ENCODE measurements at regions not wholly inside any gene's neighbourhood (a gene's known extent, or its start where the extent isn't known, plus 50 kb on each side); places are given as distances from the start of the nearest gene placed in this dataset.

DNA sequence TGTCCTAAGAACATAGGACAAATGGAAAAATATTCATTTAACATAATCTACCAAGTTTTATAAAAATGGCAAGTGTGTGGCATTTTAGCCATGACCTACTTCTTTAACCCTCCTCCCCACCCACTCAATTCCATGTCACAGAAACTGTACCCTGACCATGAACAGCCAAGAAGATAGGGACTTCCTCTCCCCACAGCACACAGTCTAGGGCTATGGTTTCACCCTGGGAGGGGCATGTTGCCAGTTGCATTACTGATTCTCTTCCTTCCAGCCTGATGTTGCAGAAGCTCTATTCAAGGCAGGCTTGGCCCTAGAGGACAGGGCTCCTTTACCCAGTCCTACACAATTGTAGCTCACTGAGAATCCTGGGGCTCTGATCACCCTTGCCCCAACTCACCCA lies 153.6 kb upstream of the KLF7 start:
- Histone ChIP-seq H2AFZ (ENCODE audit: low read depth, low read length, severe bottlenecking) (no peak overlapping the region), H4K20me1 (ENCODE audit: low read depth, low read length) (no peaks in the 10 kb centered on the region), H3K79me2 (ENCODE audit: insufficient read depth, low read length) (no peaks in the 10 kb centered on the region), H3K36me3 (ENCODE audit: low read length) (no peaks in the 10 kb centered on the region), H3F3A (ENCODE audit: insufficient read depth) (no peaks in the 10 kb centered on the region), H3K9me2 (replicated peaks; ENCODE audit: insufficient read depth, low read length) (no peaks in the 10 kb centered on the region), H3K4me3 (ENCODE audit: insufficient read depth, low read length, poor library complexity, severe bottlenecking) (no peak overlapping the region), H3K4me2 (ENCODE audit: low read depth, low read length, poor library complexity, severe bottlenecking) (no peak overlapping the region), H3K9ac (ENCODE audit: low read length) (no peak overlapping the region), H3K27me3 (ENCODE audit: low read length) (no peaks in the 10 kb centered on the region), H3K27ac (ENCODE audit: low read depth, low read length) (no peak overlapping the region), H3K9me3 (ENCODE audit: insufficient read depth, low read length) (no peaks in the 10 kb centered on the region)
- TF ChIP-seq EZH2phosphoT487 (conservative IDR thresholded peaks at IDR 0.05; ENCODE audit: low read length), result no peak
- TF ChIP-seq, protein P1, sequence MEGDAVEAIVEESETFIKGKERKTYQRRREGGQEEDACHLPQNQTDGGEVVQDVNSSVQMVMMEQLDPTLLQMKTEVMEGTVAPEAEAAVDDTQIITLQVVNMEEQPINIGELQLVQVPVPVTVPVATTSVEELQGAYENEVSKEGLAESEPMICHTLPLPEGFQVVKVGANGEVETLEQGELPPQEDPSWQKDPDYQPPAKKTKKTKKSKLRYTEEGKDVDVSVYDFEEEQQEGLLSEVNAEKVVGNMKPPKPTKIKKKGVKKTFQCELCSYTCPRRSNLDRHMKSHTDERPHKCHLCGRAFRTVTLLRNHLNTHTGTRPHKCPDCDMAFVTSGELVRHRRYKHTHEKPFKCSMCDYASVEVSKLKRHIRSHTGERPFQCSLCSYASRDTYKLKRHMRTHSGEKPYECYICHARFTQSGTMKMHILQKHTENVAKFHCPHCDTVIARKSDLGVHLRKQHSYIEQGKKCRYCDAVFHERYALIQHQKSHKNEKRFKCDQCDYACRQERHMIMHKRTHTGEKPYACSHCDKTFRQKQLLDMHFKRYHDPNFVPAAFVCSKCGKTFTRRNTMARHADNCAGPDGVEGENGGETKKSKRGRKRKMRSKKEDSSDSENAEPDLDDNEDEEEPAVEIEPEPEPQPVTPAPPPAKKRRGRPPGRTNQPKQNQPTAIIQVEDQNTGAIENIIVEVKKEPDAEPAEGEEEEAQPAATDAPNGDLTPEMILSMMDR (IDR thresholded peaks at IDR 0.05; ENCODE audit: insufficient read depth, low read length, poor library complexity, severe bottlenecking), result no peak

DNA sequence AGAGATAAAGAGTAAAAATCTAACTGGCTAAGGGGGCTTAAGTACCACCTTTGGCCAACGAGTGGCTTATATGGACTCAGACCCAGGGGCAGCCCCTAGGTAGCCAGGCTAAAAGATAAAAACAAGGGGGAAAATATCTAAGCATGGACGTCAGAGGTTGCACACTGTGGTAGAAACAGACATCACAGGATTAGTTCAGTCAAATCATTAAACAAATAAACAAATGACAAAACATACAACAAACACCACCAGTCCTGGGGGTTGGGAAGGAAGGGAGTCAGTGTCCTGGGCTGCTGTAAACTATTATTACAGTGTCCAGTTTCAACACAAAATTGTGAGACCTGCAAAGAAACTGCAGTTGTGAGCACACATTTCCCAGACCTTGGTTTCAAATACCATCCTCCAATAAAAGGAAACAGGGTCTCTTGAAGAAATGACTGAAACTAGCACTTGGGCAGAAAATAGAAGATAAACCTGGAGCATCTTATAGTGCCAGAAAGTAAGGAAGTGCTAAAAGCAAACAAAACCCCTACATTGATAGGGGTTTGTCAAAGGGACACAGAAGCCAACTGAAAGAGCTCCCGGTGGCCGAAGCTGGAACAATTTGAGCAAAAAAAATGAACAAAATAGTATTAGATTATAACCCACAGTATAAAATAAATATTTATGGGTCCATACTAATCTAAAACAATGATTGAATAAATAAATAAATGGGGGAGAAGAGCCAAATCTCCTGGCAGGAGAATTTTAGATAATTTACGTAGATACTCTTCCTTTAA lies 154.8 kb upstream of the KLF7 start:
- Histone ChIP-seq H3K27ac (ENCODE audit: low read depth, low read length) (no peak overlapping the region), H3K4me3 (ENCODE audit: insufficient read depth, low read length, poor library complexity, severe bottlenecking) (no peak overlapping the region), H4K20me1 (ENCODE audit: low read depth, low read length) (no peaks in the 10 kb centered on the region), H3K9ac (ENCODE audit: low read length) (no peak overlapping the region), H3K36me3 (ENCODE audit: low read length) (no peaks in the 10 kb centered on the region), H3F3A (ENCODE audit: insufficient read depth) (no peaks in the 10 kb centered on the region), H3K79me2 (ENCODE audit: insufficient read depth, low read length) (no peaks in the 10 kb centered on the region), H3K27me3 (ENCODE audit: low read length) (no peaks in the 10 kb centered on the region), H3K9me3 (ENCODE audit: insufficient read depth, low read length) (no peaks in the 10 kb centered on the region), H3K4me2 (ENCODE audit: low read depth, low read length, poor library complexity, severe bottlenecking) (no peak overlapping the region), H2AFZ (ENCODE audit: low read depth, low read length, severe bottlenecking) (no peak overlapping the region), H3K9me2 (replicated peaks; ENCODE audit: insufficient read depth, low read length) (no peaks in the 10 kb centered on the region)
- no peak for TF ChIP-seq EZH2phosphoT487 (conservative IDR thresholded peaks at IDR 0.05; ENCODE audit: low read length)
- TF ChIP-seq, protein P1 (IDR thresholded peaks at IDR 0.05; ENCODE audit: insufficient read depth, low read length, poor library complexity, severe bottlenecking), result no peak

DNA sequence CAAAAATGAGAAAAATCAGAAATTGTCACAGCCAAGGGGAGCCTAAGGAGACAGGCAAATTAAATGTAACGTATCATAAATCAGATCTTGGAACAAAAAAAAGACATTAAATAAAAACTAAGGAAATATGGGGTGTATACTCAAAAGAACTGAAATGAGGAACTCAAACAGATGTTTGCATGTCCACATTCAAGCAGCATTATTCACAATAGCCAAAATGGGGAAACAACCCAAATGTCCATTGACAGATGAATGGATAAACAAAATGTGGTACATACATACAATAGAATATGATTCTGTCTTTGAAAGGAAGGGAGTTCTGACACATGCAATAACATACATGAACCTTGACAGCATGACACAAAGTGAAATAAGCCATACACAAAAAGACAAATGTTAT lies 155.8 kb upstream of the KLF7 start:
- Histone ChIP-seq H3K4me2 (ENCODE audit: low read depth, low read length, poor library complexity, severe bottlenecking) (no peak overlapping the region), H4K20me1 (ENCODE audit: low read depth, low read length) (no peaks in the 10 kb centered on the region), H3K9me3 (ENCODE audit: insufficient read depth, low read length) (no peaks in the 10 kb centered on the region), H3F3A (ENCODE audit: insufficient read depth) (no peaks in the 10 kb centered on the region), H2AFZ (ENCODE audit: low read depth, low read length, severe bottlenecking) (no peak overlapping the region), H3K9me2 (replicated peaks; ENCODE audit: insufficient read depth, low read length) (no peaks in the 10 kb centered on the region), H3K27me3 (ENCODE audit: low read length) (no peaks in the 10 kb centered on the region), H3K9ac (ENCODE audit: low read length) (no peak overlapping the region), H3K36me3 (ENCODE audit: low read length) (no peaks in the 10 kb centered on the region), H3K4me3 (ENCODE audit: insufficient read depth, low read length, poor library complexity, severe bottlenecking) (no peak overlapping the region), H3K79me2 (ENCODE audit: insufficient read depth, low read length) (no peaks in the 10 kb centered on the region), H3K27ac (ENCODE audit: low read depth, low read length) (no peak overlapping the region)
- TF ChIP-seq, protein P1 (IDR thresholded peaks at IDR 0.05; ENCODE audit: insufficient read depth, low read length, poor library complexity, severe bottlenecking), result no peak
- no peak for TF ChIP-seq EZH2phosphoT487 (conservative IDR thresholded peaks at IDR 0.05; ENCODE audit: low read length)

All from SU-DHL-6 (cell line).